ENCODE measurements at regions not wholly inside any gene's neighbourhood (a gene's known extent, or its start where the extent isn't known, plus 50 kb on each side); places are given as distances from the start of the nearest gene placed in this dataset.

DNA sequence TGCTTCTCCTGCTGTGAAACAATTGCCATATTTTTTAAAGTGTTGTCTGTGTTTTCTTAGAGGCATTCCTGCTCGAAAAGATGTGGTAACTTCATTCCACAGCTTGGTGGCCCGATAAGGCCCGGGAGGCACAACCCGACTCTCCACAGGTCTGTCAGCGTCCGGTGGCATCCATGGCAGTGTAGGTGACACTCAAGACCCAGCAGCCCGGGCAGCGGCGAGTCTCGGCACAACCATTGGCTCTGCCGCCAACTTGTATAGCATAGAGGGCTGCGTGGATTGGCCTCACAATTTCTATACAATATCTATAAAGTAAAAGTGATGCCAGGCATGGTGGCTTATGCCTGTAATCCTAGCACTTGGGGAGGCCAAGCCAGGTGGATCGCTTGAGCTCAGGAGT lies 262.3 kb upstream of the CHRNA7 start:
- DNase-seq (ENCODE audit: low read depth): no peak

DNA sequence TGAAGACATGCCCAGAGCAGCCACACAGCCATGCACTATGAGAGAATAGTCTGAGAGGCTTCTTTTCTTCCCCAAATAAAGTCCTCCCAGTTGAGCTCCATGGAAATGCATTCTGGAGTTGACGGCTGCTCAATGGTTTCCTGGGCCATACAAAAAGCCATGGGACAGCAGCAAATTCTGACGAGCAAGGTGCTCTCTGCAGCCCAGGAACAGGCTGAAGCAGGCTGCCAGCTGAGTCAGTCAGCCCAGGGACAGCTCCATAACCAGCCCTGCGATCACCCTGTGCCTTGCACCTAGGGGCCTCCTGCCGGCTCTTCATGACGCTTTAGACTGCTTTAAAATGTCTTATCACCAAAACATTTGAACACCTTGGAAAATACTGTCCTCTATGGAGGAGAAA lies 256.3 kb upstream of the CHRNA7 start:
- no peak for DNase-seq (ENCODE audit: low read depth)

DNA sequence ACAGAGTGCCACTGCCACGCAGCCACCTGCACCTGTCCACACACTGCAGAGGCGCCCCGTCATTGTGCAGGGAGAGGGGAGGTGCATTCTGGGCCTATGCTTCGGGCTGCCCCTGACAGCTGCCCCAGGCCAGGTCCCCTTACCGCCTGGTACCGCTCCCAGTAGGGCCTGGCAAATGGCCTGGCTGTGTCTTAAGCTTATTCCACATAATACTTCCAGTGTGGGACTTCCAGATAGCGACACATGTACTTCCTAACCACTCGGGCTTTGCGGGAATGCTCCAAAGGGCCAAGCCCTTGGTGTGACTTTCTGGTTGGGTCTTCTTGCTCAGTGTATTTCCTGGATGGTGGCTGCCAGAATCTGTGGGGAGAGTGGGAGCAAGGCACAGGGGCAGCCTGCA lies 254.3 kb upstream of the CHRNA7 start:
- no peak for DNase-seq (ENCODE audit: low read depth)

DNA sequence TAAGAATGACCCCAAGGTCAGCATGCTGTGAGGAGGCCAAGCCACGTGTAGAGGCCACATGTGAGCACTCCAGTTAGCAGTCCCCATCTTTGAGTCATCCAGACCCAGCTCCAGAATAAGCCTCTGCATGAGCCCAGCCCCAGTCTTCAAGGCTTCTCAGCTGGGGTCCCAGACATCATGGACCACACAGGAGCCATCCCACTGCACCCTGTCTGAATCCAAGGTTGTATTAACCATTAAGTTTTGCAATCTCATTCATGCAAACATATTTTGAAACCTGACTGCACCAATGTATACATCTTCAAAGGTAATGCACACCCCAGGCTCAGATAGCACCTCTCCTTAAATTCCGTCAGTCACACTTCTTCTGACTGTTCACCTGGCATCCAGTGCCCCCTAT lies 249.1 kb upstream of the CHRNA7 start:
- DNase-seq (ENCODE audit: low read depth): no peak

DNA sequence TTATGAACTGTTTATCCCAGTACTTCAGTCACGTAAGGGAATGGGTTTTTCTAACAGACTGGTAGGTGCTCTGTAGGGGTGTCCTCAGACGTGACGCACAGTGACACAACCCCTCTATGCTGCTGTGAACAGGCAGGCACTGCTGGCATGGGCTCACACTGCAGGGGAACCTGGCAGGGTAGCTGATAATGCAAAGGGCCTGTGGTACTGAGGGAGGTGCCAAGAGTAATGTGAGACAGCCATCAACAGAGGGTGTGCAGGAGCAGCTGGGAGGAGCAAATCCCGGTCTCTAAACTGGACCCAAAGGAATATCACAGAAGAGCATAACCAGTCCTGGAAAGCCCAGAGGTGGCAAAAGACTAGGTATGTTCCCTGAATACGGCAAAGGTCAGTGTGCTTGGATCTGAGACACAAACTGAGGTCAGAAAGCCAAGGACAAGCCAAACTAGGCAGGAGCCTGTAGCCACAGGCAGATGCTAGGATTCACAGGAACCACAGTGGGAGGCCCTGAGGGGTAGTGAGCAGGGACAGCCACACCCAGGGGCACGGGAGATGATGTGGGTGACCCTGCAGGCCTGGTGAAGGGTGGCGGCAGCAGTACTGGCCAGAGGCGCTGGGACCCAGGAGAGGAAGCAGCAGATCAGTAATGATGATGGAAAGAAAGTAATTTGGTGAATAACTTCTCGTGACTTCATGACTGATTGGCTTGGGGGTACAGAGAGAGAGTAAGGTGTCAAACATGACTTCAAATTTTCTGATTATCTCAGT lies 248.1 kb upstream of the CHRNA7 start:
- DNase-seq (ENCODE audit: low read depth): no peak

DNA sequence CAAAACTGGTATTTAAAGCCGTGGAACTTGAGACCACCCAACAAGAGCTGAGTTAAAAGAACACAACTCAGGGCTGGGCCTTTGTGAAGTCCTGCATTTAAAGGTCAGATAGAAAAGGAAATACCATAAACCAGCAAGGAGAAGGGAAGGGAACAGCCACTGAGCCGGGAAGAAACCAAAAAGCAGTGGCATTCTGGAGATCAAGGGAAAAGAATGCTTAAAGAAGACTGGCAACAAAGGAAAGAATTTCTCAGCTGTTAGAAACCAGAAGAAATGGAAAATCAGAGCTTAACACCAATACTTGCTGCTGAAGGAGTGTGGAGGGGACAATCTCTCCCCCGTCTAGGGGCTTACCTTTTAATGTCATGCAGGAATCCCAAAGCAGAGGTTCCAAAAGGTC lies 247.4 kb upstream of the CHRNA7 start:
- no peak for DNase-seq (ENCODE audit: low read depth)

DNA sequence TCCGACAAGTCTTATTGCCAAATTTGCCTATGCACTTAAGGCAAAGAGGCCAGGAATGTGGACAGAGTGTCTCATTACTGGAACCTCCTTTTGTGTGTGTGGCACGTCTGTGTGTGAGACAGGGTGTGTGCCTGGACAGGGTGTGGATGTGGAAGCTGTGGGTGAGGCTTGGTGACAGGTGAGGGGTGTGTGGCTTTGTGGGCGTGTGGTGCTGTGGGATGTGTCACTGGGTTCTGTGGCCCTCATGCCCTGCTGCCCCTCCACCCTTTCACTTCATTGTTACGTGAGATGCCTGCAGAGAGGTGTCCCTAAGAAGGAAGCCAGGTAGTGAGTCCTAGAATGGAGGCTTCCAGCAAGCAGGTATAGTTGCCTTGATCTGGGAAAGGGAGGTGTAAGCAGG lies 244.0 kb upstream of the CHRNA7 start:
- no peak for DNase-seq (ENCODE audit: low read depth)

DNA sequence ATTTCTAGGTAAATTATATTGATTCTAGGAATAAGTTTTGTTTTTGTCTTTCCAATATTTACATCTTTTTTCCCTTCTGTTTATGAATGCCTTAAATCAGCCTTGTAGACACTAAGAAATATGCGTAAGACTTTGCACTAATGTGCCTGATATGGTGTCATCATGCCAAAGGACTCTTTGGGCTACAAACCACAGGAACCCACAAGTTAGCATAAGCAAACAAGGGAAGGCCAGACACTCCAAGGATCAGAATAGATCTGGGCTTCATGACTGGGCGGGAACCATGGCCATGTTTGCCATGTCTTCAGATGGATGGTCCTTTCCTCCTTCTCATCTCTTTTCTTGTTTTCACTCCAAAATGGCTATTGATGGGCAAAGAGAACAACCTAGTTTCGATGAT lies 242.2 kb upstream of the CHRNA7 start:
- no peak for DNase-seq (ENCODE audit: low read depth)

DNA sequence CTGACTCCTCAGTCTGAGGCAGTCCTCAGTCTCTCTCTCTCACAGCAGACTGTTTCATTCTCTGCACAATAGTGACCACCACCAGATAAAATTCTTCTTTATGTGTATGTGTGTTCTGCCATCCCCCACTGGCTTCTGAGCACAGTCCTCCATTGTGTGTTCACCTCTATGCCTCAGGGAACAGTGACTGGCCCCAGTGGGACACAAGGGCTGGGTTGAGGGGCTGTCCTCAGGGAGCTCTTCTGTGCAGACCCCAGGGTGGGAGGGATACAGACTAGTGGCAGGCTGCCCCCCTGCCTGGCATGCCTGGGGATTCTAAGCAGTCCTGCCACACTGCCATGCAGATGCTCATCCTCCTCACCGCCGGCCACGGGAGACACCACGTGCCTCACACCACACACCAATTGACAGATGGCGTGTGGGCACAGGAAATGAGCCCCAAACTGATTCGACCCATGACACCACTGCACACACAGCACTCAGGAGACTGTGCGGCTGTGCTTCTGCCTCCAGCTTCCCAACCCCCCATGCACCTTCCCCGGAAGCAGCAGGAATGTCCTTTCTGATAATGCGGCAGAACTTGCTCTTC lies 237.6 kb upstream of the CHRNA7 start:
- no peak for DNase-seq (ENCODE audit: low read depth)

DNA sequence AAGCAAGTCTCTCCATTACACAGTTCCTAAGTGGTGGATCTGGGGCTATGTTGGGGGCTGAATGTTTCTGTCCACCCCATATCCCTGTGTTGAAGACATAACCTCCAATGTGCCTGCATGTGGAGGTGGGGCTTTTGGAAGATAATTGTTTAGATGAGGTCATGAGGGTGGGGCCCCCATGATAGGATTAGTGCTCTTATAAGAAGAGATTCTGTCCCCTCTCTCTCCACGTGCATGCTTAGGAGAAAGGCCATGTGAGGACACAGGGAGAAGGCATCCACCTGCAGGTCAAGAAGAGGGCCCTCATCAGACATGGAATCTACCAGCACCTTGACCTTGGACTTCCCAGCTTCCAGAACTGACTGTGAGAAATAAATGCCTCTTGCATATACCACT lies 231.0 kb upstream of the CHRNA7 start:
- no peak for DNase-seq (ENCODE audit: low read depth)

DNA sequence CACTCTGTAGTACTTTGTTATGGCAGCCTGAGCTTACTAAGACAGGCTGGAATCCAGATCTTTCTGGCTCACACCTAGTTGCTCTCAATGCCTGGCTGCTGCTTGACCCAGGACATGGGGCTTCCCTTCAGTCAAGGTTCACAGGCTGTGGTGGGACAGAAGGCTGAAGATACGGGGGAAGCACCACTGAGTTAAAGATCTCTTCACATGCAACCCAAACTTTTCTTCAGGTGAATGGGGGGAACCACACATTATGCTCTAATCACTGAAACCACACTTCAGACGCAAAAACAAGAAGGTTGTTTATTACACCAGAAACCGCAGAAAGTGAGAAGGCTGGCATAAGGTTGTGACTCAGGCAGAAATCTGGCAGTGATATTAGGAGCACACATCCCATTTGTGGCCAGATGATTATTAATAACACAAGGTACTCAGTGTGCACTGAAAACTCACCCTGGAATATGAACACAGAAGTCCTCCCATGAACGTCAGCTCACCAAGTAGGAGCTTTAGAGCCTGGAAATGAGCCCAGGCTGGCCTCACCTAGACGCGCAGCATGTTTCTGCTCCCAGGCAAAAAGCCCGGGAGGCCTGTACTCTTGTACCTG lies 230.5 kb upstream of the CHRNA7 start:
- no peak for DNase-seq (ENCODE audit: low read depth)

DNA sequence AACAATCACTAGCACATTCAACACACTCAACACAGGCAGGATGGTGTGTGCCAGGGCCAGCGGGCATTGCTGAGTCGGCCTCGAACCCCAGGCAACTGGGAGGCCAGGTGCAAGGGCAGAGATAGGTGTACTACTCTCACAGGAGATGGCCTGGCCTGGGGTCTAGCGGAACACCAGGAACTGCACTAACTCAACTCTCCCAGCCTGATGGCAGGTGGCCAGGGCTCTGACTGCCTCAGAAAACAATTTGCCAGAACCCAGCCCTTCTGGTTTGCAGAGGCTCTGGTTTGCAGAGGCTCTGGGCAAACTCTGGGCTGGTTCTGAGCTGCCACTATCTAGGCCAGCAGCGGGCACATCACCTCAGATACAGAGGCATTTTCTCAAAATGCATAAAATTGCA lies 229.2 kb upstream of the CHRNA7 start:
- DNase-seq (ENCODE audit: low read depth): no peak

DNA sequence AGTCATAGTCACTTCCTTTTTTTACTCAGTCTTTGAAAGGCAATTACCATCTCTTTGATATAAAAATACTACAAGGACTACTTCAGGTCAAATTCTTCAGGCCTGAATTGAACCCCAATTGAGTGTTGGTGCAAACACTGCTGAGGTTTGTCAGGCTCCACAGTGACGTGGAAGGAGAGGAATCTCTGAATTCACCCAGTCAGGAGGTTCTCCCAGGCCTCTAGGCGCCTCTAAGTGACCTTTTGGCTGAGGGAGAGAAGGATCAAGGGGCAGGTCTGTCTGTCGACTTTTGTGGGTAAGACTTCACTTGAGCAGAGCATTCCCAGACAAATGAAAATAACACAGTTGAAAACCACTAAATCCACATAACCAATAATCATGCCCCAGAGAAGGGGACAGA lies 227.6 kb upstream of the CHRNA7 start:
- DNase-seq (ENCODE audit: low read depth): no peak

DNA sequence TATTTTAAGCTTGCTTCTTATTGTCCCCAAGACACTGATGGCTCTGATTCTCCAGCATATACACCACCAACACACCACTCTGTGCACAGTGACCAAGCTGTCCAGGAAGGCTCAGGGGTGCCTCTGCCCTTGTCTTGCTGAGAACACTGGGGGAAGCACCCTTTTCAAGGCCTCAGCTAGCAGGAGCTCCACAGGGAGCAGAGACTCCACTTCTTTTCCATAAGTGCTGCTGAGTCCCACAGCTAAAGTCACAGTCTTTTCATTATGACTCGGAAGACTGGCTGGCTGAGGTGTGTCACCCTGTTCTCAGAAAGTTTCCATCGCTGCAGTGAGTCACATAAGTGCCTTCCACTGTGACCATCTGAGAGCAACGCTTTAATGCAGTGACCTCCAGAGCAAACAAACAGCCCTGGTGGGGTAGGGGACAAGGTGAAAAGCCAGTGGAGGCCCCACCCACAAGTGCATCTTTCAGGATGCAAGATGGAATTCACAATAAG lies 226.9 kb upstream of the CHRNA7 start:
- DNase-seq (ENCODE audit: low read depth): no peak

DNA sequence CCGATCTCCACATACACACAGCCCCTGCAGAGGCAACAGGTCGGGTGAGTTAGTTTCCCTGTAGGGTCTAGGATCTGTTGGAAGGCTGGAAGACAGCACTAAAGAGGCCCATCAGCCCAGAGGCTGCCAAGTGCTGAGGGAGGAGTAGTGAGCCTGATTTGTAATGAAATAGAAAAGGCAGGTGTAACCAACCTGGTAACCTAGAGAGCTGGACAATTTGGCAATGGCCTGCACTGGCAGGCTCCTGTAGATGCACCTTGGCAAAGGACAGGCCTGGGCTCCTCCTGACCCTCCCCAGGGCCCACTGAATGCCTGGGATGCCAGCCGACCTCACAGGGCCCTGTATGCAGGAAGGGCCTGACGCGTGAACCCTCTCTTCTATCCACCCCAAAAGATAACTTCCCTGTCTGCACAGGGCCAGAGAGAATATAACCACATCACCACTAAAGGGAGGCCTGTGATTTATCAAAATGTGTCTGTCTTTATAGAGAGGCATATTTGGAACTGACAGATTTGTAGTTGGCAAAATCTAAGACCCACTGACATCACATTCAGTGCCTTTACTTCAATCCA lies 225.1 kb upstream of the CHRNA7 start:
- no peak for DNase-seq (ENCODE audit: low read depth)

DNA sequence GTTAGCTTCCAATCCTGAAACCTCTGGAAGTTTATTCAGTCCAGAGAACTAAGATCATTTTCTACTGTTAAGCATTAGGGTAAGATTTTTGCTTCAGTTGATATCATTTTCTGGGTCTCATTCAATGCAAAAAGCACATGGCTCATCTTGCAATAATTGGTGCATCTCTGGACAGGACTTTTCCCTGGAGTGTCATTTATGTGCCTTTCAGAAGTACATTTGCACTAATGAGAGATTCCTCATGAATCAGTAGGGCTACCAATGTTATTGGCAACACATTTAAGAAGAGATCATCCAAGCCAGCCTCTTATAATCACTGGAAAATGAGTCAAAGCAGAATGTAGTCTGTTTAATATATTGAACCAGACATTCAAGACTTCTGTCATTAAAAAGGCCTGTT lies 224.2 kb upstream of the CHRNA7 start:
- DNase-seq (ENCODE audit: low read depth): no peak

DNA sequence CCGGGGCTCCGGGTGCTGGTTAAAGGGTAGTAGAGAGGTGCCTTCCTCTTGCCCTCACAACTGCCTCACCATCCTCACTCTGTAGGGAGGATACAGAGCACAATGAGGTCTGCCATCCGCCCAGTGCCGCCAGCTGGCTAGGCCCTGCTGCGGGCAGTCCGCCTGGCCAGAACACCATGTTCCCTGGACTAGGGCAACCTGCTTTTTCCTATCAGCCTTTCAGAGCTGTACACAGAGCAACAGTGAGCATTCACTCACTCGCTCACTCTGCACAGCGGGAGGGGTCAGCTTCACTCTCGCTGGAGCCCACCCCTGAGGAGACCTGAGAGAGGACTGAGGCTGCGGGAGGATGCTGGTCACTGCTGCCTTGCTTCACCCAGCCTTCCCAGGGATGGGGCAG lies 218.7 kb upstream of the CHRNA7 start:
- DNase-seq (ENCODE audit: low read depth): no peak

DNA sequence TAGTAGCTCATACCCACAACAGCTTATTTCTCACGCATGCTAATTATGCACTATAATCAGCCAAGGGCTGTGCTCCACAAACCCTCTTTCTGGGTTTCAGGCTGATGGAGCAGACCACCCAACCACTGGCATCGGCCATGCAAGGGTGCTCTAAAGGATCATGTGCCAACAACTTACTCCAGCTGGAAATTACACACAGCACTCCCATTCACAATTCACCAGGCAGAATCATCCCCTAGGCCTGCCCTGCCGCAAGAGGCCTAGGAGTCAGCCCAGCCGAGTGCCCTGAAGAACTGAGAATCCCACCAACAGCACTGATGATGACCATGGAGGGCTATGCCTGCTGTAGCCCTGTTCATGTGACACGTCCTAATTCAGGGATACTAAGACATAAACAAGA lies 216.2 kb upstream of the CHRNA7 start:
- no peak for DNase-seq (ENCODE audit: low read depth)

DNA sequence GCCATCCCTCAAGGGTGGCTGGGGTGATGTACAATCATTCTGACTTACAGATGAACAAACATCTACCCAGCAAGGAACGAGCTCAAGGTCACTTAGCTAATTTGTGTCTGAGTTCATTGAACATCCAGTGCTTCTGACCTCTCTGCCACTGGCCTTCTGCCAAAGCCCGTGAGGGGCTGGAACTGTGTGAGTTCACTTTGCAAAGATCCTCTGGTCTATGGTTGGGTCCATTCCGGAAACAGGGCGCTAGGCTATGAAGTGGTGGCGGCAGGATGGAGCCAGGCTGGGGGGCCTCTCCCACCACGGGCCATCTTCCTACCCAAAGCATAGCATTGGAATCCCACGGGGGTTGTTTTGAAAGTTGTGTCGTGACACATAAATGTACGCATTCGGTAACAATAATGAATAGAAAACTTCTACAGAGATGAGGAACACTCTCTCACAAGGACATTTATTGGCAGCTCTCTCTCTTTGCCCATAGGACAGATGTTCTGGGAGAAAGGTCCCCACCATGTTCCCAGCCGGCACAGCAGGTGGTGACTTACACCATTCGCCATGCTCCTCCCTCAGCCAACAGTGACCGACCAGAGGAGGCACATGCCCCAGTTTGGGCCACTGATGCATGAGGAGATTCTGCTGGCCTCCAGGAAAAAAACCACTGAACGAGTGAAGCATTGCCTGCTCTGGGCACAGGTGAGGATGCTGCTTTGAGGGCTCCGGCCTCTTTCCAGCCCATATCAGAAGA lies 214.7 kb upstream of the CHRNA7 start:
- DNase-seq (ENCODE audit: low read depth): no peak

DNA sequence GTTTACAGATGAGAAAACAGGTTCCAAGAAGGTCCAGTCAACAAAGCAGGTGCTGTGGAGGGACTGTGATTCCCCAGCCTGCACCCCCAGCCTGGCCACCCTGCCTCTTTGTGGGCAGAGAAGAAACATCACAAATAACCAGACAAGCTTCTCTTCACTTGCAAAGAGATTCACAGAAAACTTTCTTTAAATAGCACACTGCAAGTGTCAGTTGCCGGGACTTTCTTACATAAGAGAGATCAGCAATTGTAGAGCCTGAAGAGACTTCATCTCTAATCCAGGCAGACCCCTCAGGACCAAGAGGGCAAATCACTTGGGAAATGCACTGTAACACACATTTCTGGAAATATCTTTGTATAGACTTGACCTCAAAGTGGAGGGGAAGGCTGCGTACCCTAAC lies 207.9 kb upstream of the CHRNA7 start:
- DNase-seq (ENCODE audit: low read depth): no peak

DNA sequence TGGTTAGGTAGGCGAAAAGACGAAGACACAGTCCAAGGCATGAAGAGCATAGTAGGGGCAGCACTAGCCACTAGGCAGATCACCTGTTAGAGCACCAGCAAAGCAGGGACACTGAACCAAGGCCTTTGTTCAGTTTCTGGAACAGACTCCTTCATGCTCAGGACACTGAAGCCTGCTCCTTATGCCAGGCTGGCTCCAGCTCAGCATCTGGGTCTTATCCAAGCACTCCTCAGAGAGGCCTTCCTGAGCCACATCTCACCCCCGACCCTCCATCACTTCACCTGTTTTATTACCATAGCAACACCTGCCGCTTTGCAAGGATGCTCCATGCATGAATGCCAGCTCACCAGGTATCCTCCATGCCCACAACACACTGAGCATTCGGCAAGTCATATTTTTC lies 206.3 kb upstream of the CHRNA7 start:
- no peak for DNase-seq (ENCODE audit: low read depth)

DNA sequence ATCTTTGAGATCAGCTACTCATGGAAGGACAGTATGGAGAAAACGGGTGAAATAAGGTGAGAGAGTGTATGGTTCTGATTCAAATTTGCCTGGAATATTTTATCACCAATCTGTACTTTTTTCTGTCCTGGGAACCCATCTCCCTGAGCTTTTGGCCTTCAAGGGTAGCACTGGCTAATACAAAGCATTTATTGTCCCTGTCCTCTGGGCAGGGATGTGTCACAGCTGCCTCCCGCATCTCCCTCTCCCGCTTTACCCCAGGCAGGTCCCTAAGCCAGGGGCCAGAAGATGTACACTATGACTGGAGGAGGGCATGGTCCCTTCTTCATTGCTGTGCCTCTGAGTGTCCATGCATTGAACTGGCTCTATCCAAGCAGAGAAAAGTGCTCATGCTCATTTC lies 201.7 kb upstream of the CHRNA7 start:
- DNase-seq (ENCODE audit: low read depth): no peak

DNA sequence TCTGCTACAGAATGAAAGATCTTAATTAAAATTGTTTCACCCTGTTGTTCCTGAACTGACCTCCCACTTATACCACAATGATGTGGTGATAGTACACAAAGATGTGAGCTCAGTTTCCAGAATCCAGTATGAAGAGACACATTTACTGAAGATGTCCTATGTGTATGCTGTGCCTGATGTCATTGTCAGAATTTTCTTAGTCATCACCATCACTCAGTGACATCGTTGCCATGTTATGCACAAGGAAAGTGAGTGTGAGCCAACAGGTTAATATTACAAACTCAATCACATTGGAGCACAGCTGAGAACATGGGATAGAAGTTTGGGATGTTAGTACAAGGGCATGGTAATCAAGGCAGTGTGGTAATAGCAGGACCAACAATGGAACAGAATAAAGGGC lies 199.7 kb upstream of the CHRNA7 start:
- no peak for DNase-seq (ENCODE audit: low read depth)

All from non-pigmented ciliary epithelial cell (primary cell).